ENCODE measurements at regions not wholly inside any gene's neighbourhood (a gene's known extent, or its start where the extent isn't known, plus 50 kb on each side); places are given as distances from the start of the nearest gene placed in this dataset.

GRCh38 chr1:47575855-47576757 lies 138.3 kb downstream of the FOXD2 start:
- Mint-ChIP-seq H3K36me3 (ENCODE audit: insufficient read depth) (no peaks in the 10 kb centered on the region), H3K4me3 (no peak overlapping the region), H3K4me1 (no peaks in the 10 kb centered on the region), H3K9me3 (no peaks in the 10 kb centered on the region), H3K27me3 (peaks cover 76% of the 10 kb centered on the region), H3K27ac (ENCODE audit: low read depth) (no peak overlapping the region)
- DNase-seq (ENCODE audit: low spot score in 2 of 2) (no peak), ATAC-seq (replicated peaks; ENCODE audit: extremely low read depth, poor library complexity, severe bottlenecking) (no peak)

GRCh38 chr1:47576758-47577115 lies 138.9 kb downstream of the FOXD2 start:
- no peak for ATAC-seq (replicated peaks; ENCODE audit: extremely low read depth, poor library complexity, severe bottlenecking)
- Mint-ChIP-seq H3K9me3 (no peaks in the 10 kb centered on the region), H3K4me1 (no peaks in the 10 kb centered on the region), H3K36me3 (ENCODE audit: insufficient read depth) (no peaks in the 10 kb centered on the region), H3K27me3 (peaks cover 76% of the 10 kb centered on the region), H3K4me3 (no peak overlapping the region), H3K27ac (ENCODE audit: low read depth) (no peak overlapping the region)
- no peak for DNase-seq (ENCODE audit: low spot score in 2 of 2)

DNA sequence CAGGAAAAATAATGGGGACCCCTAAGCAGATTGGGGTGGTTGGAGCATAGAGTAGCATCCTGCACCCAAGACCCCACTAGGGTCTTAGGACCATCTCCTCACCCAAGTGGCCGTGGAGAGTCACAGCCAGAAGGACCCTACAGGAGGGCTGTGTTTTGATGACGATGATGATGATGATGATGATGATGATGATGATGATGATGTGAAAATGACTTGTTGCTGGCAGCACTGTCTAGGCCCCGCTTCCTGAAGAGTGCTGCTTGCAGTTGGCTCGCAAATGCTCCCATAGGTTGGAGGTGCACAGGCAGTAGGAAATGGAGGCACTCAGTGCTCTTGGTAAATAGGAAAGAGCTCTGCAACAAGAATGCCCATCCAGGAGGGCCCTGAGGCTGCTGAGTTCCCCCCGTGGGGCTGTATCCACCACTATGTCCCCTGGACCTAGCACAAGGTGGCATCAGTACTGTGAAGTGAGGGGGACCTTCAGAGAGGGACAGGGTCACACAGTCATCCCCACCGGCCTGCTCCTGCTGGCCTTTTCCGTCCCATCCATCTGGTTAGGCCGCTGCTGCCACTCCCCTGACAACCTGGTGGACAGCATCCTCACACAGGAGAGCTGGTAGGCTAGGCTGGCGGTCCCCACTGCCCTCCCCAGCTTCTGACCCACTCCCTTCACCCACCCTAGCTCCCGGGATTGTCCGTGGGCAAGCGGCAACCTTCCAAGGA lies 139.6 kb downstream of the FOXD2 start:
- Mint-ChIP-seq H3K27ac (ENCODE audit: low read depth) (no peak overlapping the region), H3K27me3 (peaks cover 83% of the 10 kb centered on the region), H3K9me3 (no peaks in the 10 kb centered on the region), H3K4me1 (no peaks in the 10 kb centered on the region), H3K36me3 (ENCODE audit: insufficient read depth) (no peaks in the 10 kb centered on the region), H3K4me3 (no peak overlapping the region)
- DNase-seq (ENCODE audit: low spot score in 2 of 2) (no peak), ATAC-seq (replicated peaks; ENCODE audit: extremely low read depth, poor library complexity, severe bottlenecking) (no peak)

DNA sequence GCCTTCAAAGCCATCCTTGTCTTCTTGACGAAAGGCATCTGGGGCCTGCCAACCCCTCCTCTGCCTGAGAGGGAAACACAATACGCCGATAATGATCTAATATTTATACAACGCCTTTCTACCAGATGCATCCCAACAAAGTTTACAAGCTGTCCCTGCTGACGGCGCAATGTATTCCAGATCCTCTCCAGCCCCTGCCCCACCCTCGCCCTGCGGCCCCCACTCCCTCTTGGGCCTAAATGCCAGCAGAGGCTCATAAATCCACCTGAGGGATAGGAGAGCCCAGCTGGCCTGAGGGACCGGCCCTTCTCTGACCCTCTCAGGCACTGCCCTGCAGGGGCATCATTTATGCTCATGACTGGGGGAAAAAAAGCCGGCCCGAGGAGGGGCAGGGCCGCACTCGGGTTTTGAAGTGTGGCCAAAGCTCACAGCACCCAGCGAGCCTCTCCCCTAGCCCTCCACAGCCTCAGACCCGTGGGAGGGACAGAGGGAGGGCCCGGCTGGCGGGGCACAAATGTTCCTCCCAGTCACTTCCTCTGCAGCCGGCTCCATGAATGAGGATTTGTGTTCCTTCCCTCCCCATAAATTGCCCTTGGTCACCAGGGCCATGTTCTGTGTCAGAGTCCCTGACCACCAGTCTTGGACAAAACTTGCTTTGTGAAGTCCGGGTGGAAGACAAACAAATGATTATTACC lies 140.3 kb downstream of the FOXD2 start:
- H3K27ac Mint-ChIP-seq (ENCODE audit: low read depth), result no peak overlapping the region

DNA sequence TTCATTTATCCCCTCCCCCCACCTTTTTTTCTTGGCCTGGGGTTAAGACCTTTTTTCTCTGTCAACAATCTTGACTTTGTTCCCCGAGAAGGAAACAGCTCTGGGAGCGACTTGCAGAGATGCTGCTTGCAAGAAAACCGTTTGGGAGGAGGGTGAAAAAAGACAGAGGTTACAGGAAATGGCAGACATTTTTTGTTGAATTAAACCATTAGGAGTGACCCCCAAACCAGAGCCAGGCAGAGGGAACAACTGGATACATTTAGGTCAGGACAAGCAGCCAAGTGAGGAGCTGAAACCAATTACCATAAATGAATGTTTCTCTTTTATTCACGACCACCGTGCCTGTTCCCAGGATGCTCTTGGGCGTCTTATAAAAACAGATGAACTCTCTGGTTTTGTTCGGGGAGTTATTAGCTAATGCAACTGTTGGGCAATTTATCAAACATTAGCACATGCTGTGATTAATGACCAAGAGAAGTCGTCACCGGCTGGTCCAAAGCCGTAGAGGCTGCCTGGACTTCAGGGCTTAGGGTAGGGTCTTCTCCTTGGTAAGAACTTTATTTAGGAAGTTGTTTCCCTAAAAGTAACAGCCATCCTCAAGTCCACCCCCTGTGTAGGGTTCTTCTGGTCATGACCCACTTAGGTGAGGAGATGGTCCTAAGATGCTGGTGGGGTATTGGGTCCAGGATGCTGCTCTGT lies 141.0 kb downstream of the FOXD2 start:
- DNase-seq (ENCODE audit: low spot score in 2 of 2) (no peak), ATAC-seq (replicated peaks; ENCODE audit: extremely low read depth, poor library complexity, severe bottlenecking) (no peak)
- Mint-ChIP-seq H3K27ac (ENCODE audit: low read depth) (no peak overlapping the region), H3K4me1 (no peaks in the 10 kb centered on the region), H3K27me3 (peaks cover 91% of the 10 kb centered on the region), H3K36me3 (ENCODE audit: insufficient read depth) (no peaks in the 10 kb centered on the region), H3K9me3 (no peaks in the 10 kb centered on the region), H3K4me3 (no peak overlapping the region)

More for the DNA sequence above, 140.3 kb downstream of the FOXD2 start:
- no peaks in the 10 kb centered on the region for H3K4me1 Mint-ChIP-seq
- peaks cover 90% of the 10 kb centered on the region for H3K27me3 Mint-ChIP-seq
- H3K9me3 Mint-ChIP-seq, result no peaks in the 10 kb centered on the region
- H3K36me3 Mint-ChIP-seq (ENCODE audit: insufficient read depth), result no peaks in the 10 kb centered on the region
- DNase-seq (ENCODE audit: low spot score in 2 of 2) (no peak), ATAC-seq (replicated peaks; ENCODE audit: extremely low read depth, poor library complexity, severe bottlenecking) (no peak)
- H3K4me3 Mint-ChIP-seq, result no peak overlapping the region

DNA sequence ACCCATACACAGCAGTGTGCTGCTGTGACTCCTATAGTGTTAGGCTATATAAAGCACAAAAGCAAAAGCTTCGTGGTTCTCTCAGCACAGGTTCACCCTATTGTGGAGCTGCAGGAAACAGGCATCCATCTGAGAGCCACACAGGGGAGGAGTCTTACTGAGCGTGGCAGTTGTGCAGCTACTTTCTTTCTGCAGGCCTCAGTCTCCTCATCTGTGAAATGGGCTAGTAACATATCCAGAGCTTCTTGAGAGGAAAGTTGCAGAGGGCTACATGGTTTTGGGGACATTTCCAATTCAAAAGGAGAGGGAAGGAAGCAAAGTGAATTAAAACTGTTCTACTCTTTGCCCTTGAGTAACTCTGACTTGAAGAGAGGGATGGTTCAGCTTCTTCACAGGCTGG lies 142.0 kb downstream of the FOXD2 start:
- DNase-seq (ENCODE audit: low spot score in 2 of 2), result no peak
- peaks cover 90% of the 10 kb centered on the region for H3K27me3 Mint-ChIP-seq

DNA sequence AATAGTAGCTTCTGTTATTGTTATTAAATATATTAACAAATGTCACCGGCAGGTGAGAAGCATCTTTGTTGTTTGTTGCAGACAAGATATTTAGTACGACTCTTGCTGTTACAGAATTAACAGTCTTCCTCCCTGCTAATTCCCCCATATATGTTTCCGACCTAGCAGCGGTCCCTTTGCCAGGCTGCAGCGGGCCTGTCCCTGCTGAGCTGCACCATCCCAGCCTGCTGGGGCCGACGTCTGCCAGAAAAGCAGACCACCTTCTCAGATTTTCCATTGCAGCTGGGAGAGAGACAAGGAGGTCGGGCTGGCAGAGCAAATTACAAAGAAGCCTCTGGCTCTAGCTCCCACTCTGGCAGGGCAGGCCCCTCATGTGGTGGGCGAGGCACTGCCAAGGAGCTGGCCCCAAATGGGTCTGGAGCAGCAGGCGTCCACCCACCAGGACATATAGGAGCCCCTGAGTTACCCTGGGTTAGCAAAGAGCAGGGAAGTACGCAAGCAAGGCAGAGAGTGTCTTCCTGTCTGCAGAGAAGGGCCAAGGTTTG lies 142.7 kb downstream of the FOXD2 start:
- Mint-ChIP-seq H3K36me3 (ENCODE audit: insufficient read depth) (no peaks in the 10 kb centered on the region), H3K27me3 (peaks cover 90% of the 10 kb centered on the region), H3K4me1 (no peaks in the 10 kb centered on the region), H3K4me3 (no peak overlapping the region), H3K27ac (ENCODE audit: low read depth) (no peak overlapping the region), H3K9me3 (no peaks in the 10 kb centered on the region)
- ATAC-seq (replicated peaks; ENCODE audit: extremely low read depth, poor library complexity, severe bottlenecking) (no peak), DNase-seq (ENCODE audit: low spot score in 2 of 2) (no peak)

More for the DNA sequence above, 142.0 kb downstream of the FOXD2 start:
- H3K27ac Mint-ChIP-seq (ENCODE audit: low read depth), result no peak overlapping the region
- no peaks in the 10 kb centered on the region for H3K9me3 Mint-ChIP-seq
- ATAC-seq (replicated peaks; ENCODE audit: extremely low read depth, poor library complexity, severe bottlenecking), result no peak
- no peak overlapping the region for H3K4me3 Mint-ChIP-seq
- H3K4me1 Mint-ChIP-seq, result no peaks in the 10 kb centered on the region
- no peaks in the 10 kb centered on the region for H3K36me3 Mint-ChIP-seq (ENCODE audit: insufficient read depth)

DNA sequence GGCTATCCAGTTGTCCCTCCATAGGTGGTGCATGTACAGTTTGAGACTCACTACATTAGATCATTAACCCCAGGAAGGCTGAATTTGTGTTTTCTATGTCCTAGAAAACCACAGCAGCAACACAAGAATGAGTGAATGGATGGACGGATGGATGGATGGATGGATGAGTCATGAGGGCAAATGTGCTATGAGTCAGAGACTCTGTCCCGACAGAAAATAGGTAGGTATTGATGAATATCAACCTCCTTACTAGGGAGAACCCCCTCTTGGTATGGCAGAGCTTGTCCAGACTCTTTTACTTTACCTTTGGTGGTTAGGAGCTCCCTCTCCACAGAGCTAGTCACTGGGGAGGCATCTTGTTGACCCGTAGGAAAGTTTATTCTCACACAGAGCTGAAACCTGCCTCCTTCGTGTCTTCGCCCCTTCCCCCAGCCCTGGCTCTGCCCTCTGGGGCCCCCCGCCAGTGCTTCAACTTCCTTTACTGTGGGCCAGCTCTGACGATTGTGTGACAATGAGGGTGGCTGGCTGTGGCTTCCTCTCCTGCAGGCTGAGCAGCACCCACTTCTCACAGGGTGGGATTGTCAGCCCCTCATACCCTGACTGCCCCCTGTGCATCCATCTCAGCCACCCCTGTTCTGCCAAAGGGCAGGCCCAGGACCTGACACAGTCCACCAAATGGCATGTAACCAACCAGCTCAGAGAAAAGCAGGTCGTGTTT lies 145.2 kb downstream of the FOXD2 start:
- Mint-ChIP-seq H3K4me1 (no peaks in the 10 kb centered on the region), H3K27me3 (peaks cover 71% of the 10 kb centered on the region), H3K4me3 (no peak overlapping the region), H3K36me3 (ENCODE audit: insufficient read depth) (no peaks in the 10 kb centered on the region), H3K9me3 (no peaks in the 10 kb centered on the region), H3K27ac (ENCODE audit: low read depth) (no peak overlapping the region)
- DNase-seq (ENCODE audit: low spot score in 2 of 2) (no peak), ATAC-seq (replicated peaks; ENCODE audit: extremely low read depth, poor library complexity, severe bottlenecking) (no peak)

DNA sequence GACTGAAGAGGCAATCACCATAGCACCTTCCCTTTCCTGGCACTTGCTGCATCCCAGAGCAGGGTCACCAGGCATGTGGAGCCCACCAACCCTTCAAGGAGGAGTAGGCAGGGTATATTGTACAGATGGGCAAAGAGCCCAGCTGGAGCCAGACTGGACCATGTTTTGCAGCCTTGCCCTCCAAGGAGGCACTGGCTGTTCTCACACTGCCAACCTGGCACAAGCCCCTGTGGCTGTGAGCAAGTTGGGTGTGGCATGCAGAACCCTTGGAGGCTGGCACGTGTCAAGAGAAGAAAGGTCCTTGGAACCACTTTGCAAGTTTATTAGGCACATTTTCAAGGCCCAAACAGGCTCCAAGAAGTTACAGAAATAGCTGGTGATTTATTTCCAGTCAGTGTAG lies 146.4 kb downstream of the FOXD2 start:
- DNase-seq (ENCODE audit: low spot score in 2 of 2), result no peak
- no peaks in the 10 kb centered on the region for H3K9me3 Mint-ChIP-seq
- H3K27ac Mint-ChIP-seq (ENCODE audit: low read depth), result no peak overlapping the region
- H3K4me3 Mint-ChIP-seq, result no peak overlapping the region
- no peak for ATAC-seq (replicated peaks; ENCODE audit: extremely low read depth, poor library complexity, severe bottlenecking)
- no peaks in the 10 kb centered on the region for H3K4me1 Mint-ChIP-seq
- H3K27me3 Mint-ChIP-seq, result peaks cover 65% of the 10 kb centered on the region
- no peaks in the 10 kb centered on the region for H3K36me3 Mint-ChIP-seq (ENCODE audit: insufficient read depth)

GRCh38 chr1:47585141-47585902 lies 147.5 kb downstream of the FOXD2 start:
- DNase-seq (ENCODE audit: low spot score in 2 of 2) (no peak), ATAC-seq (replicated peaks; ENCODE audit: extremely low read depth, poor library complexity, severe bottlenecking) (no peak)
- Mint-ChIP-seq H3K36me3 (ENCODE audit: insufficient read depth) (no peaks in the 10 kb centered on the region), H3K9me3 (no peaks in the 10 kb centered on the region), H3K4me1 (no peaks in the 10 kb centered on the region), H3K27me3 (peaks cover 55% of the 10 kb centered on the region), H3K27ac (ENCODE audit: low read depth) (no peak overlapping the region), H3K4me3 (no peak overlapping the region)

GRCh38 chr1:47587891-47588582 lies 150.2 kb downstream of the FOXD2 start:
- Mint-ChIP-seq H3K4me1 (no peaks in the 10 kb centered on the region), H3K27me3 (peaks cover 27% of the 10 kb centered on the region), H3K4me3 (no peak overlapping the region), H3K27ac (ENCODE audit: low read depth) (no peak overlapping the region), H3K36me3 (ENCODE audit: insufficient read depth) (no peaks in the 10 kb centered on the region), H3K9me3 (no peaks in the 10 kb centered on the region)
- no peak for DNase-seq (ENCODE audit: low spot score in 2 of 2)
- no peak for ATAC-seq (replicated peaks; ENCODE audit: extremely low read depth, poor library complexity, severe bottlenecking)
